Stimulated activated CD4-positive, alpha-beta T cell treated with anti-CD3 and anti-CD28 coated beads, Interleukin-1b, Interleukin-23, amount 100 ng/mL, for 4 hours (primary cell): ENCODE measurements at regions not wholly inside any gene's neighbourhood (a gene's known extent, or its start where the extent isn't known, plus 50 kb on each side); places are given as distances from the start of the nearest gene placed in this dataset.
"Not testable (repeated sequence)": the region's sequence is repeated elsewhere in the genome, so short reads cannot be mapped to it uniquely, and the experiment has no call there.

Experiments
- DNase-seq, 2 donors: peaks; one replicate each; pipeline ENCODE4 v3.0.0-alpha.2; 2020; ENCODE audit warnings: low read depth in 2 of 2

DNA sequence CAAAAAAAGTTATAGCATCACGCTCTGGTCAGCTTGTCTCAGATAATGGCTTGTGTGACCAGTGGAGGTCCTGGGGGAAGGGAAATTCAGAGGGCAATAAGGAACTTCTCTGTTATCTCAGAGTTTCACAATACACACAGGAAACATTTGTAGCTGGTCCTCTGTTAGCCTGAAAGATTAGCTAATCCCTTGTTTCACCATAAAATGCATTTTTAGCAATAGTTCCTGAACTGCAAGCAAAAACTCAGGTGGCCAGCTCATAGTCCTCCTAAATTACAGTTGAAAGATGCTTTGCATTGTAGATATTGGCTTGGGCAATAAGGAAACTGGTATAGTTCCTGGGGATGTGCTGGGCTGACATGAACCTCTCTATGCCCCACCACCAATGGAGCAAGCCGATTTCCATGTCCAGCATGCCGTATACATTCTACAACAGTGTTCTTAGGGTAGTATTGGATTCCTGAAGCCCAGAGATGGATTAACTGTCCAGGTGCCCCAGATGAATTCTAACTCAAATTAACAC is 141.5 kb upstream of the TBL1XR1 start:
- no peak for DNase-seq

GRCh38 chr3:177339220-177339703 is 142.0 kb upstream of the TBL1XR1 start:
- DNase-seq: not testable (repeated sequence)

GRCh38 chr3:177340243-177340830 is 143.1 kb upstream of the TBL1XR1 start:
- DNase-seq: no peak

DNA sequence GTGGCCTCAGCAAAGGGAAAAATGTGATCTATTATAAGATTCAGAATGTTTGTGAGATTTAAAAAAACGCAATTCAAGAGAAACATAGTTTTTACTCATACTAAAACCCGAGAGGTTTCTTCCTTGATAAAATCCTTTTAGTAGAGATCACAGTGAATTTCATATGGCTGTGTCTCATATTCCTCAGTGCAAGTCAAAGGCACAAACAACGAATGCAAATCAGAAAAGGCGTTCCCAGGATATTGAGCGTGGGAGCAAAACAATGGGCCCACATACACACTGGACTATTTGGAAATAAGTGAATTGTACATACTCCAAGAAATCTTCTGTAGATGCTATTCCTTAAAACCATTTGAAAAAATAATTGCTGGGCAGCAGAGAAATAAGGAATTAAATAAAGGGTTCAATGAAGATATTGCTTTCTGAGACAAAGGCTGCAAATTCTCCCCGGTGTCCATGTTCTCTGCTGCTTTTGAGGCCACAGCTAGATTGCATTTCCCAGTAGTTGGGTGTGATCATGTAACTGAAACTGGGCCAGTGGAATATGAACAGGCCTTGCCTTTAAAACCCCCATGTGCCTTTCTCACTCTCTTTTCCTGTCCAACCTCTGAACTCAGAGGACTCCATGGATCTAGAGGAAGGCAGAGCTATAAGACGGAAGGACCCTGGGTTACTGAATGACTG is 144.6 kb upstream of the TBL1XR1 start:
- DNase-seq: no peak

DNA sequence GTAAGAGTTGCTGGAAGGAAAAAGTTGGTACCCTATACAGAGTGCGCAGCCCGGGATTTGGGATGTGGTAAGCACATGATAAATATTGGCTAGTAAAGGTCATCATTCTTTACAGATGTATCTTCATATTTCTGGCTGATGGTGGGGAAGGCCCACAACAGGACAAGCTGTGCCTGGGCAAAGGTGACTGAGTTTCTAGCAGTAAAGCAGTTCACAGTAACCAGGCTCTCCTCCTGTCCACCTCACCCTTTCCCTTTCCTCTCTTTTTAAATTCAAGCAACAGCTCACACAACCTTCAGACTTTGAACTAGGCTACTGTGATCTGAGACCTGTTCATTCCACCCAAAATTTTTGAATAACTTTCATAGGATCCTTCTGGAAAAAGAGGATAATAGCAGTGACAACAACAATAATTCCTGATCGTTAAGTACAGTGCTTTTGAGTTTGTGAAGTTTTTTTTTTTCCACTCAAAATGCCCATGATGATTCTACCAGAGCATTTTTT is 145.9 kb upstream of the TBL1XR1 start:
- no peak for DNase-seq

DNA sequence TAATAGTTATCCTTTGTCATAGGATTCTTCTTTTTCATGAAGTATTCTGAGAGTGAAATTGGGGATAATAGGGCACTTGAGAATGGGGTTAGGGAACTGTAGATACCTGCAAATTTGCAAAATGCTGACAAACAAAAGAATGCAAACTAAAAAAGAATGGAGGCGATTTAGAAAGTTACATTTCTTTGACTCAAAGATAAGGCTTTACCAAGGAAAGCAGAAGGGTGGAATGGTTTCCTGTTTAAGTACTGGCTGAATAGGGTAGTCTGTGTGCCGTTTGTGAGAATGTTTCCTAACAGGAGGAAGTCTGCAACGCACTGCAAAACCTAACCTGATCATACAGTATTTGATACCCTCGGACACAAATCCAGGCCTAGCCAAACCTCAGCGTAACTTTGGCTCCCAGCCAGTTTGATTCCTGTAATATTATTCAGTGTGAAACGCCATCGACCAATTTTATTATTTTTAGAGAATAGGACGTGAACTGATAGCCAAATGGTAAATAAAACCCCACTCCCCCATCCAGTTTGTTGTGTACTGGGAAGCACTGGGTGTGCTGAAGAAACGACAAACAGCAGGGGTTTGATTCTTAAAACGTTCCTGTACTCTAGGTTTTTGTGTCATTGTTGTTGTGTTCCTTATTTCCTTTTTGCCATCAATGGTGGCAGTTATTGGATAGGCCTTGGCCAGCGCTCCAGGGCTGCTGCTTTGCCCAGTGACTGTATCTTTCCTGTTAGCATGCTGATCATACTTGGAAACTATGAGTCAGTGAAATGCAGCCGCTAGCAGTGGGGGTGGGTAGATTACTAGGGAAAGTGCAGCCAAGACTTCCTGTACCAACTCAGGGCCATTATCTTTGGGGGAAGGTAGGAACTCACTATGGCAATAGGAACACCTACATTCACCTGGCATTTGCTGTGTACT is 148.0 kb upstream of the TBL1XR1 start:
- peak; percentile 39 to 60 for DNase-seq

DNA sequence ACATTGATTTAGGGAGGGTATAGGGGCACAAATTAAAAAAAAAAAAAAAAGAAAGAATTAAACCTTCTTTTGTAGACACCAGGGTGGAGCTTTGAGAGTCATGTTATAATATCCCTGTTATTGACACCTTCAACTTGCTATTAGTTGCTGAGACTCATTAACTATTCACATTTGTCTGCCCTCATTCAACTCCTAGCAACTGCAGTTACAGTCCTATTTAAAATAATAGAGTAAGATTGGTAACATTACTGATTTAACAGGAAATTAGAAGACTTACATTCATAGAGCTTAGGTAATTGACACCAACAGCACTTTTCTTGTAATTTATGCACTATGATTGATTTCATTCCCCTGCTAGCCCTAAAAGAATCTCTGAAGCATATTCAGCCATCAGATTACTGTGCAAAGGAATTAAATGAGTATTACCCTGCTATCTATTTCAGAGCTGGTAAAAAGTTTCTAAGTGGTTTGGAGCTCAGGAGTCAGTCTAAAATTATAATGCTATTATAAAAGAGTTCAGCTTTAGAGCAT is 148.8 kb upstream of the TBL1XR1 start:
- DNase-seq: no peak

- DNase-seq: no peak
These were observed 149.6 kb upstream of the TBL1XR1 start for GRCh38 chr3:177346878-177347277.

- DNase-seq: no peak
These were observed 150.3 kb upstream of the TBL1XR1 start for GRCh38 chr3:177347611-177348010.

GRCh38 chr3:177348974-177349373 is 151.7 kb upstream of the TBL1XR1 start:
- no peak for DNase-seq

GRCh38 chr3:177349384-177349783 is 152.1 kb upstream of the TBL1XR1 start:
- DNase-seq: no peak

DNA sequence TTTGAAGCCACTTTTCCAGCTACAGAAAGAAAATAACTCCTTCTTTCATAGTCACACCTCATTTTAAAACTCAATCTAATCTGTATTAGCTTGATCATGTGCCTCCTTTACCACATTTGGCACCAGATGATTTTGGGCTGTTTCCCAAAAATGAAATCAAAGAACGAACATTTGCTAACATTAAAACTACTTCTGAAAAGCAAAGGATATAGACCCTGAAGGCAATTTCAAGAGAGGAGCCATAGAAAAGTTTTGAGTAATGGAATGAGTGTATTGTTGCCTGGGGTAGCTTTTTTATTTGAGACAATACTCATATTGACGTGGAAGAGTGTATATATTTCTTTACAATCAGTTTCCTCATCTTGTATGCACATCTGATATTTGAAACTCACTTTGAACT is 152.8 kb upstream of the TBL1XR1 start:
- DNase-seq: no peak

DNA sequence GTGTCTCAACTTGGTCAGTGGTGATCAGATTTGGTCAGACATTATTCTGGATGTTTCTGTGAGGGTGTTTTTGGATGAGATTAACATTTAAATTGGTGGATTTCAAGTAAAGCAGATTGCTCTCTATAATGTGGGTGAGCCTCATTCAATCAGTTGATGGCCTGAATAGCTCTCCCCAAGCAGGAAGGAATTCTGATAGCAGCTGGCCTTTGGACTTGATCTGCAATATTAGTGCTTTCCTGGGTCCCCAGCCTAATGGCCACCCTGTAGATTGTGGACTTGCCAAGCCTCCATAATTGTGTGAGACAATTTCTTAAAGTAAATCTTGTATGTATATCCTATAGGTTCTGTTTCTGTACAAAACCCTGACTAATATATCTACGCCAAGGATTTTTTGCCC is 153.9 kb upstream of the TBL1XR1 start:
- DNase-seq: no peak

GRCh38 chr3:177351757-177352158 is 154.5 kb upstream of the TBL1XR1 start:
- DNase-seq: no peak

DNA sequence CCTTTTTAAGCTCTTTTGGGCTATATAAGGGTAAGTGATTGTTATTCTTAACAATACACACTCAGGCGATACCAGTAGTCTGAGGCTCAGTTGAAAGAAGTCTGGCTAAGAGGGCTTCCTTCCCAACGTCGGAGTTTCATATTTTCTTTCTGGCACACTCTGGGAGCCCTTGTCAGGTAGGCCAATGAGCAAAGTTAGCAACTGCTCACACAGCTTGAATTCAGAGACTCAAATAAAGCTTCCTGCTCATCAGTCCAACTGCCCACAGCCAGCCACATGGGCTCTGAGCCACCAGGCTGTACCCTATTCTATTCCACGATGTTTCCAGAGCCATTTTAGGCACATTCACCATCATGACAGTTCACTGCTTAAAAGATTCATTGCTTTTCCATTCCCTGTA is 155.1 kb upstream of the TBL1XR1 start:
- DNase-seq: no peak

- DNase-seq: no peak
These were observed 155.9 kb upstream of the TBL1XR1 start for GRCh38 chr3:177353140-177353539.

DNA sequence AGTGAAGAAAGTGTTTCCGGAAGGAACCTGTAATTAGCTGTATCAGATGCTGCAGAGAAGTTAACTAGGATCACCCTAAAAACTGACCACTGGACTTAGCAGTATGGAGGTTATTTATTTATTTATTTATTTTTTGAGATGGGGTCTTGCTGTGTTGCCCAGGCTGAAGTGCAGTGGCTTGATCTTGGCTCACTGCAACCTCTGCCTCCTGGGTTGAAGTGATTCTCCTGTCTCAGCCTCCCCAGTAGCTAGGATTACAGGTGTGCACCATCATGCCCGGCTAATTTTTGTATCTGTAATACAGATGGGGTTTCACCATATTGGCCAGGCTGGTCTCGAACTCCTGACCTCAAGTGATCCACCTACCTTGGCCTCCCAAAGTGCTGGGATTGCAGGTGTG is 156.6 kb upstream of the TBL1XR1 start:
- DNase-seq: not testable (repeated sequence)

DNA sequence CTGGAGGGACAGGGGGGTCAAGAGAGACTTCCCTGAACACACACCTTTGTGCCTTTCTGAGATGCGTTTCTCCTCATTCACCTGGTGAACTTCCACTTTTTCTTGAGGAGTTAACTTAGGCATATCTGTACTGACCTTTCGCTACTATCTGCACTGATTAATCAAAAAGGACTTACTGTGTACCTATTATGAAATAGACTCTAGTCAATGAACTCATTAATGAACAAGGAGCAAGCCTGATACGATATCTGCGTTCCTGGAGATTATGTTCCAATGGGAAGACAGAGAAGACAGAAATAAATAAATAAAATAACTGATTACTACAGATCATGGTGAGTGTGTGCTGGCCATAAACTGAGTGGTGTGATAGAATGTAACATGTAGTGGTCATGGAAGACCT is 157.2 kb upstream of the TBL1XR1 start:
- DNase-seq: no peak

DNA sequence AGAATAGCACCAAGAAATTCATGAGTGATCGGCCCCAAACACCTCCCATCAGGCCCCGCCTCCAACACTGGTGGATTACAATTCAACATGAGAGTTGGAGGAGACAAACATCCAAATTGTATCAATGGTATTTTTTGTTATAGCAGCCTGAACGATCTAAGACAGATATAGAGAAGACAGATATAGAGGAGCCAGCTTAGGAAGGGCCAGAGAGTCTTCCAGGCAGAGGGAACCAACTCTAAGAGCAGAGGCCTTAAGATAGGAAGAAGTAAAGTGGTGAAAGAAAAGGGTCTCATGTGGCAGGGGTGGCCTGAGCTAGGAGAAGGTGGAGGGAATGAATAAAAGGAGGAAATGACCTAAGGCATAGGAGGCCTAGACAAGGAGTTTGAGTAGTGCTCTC is 158.8 kb upstream of the TBL1XR1 start:
- no peak for DNase-seq

GRCh38 chr3:177356952-177357351 is 159.7 kb upstream of the TBL1XR1 start:
- DNase-seq: no peak

GRCh38 chr3:177357352-177358090 is 160.2 kb upstream of the TBL1XR1 start:
- DNase-seq: no peak
